GM19468 (cell line): ENCODE measurements at regions not wholly inside any gene's neighbourhood (a gene's known extent, or its start where the extent isn't known, plus 50 kb on each side); places are given as distances from the start of the nearest gene placed in this dataset.

Experiments used
- ATAC-seq: cut with Tn5 transposase; IDR thresholded peaks from one replicate; pipeline ENCODE4 v1.9.1; 2021; ENCODE audit warnings: mild to moderate bottlenecking, moderate library complexity, moderate number of reproducible peaks; ENCODE audit not compliant: unreplicated experiment; ENCODE audit errors: extremely low read depth

DNA sequence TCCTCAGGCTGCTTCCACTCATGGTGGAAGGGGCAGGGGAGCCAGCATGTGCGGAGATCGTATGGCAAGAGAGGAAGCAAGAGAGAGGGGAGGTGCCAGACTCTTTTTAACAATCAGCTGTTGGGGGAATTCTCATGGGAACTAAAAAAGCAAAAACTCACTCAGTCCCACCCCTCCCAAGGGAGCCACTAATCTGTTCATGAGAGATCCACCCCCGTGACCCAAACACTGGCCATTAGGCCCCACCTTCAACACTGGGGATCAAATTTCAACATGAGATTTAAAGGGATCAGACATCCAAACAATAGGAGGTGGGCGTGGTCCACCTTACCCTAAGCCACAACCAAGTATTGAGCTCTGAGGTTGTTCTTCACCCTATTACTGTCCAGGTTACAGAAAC lies 375.1 kb downstream of the GRIN2B start:
- no peak for ATAC-seq

DNA sequence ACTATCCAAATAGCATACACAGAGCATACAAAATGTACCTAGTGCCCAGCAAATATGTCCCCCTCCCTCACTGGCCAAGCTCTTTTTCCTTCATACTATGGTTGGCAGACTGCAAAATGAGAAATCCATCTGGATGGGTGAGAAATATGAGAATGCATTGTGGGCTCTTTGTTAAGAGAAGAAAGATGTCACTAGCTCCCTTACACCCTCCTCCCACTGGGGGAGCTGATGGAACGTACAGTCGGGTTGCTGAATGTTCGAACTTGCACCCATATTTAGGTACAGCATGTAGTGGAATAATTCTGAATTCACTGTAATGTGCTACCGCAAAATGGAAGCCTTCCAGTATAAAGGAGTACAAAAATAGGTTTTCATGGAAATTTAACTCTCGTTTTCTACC lies 377.4 kb downstream of the GRIN2B start:
- no peak for ATAC-seq

DNA sequence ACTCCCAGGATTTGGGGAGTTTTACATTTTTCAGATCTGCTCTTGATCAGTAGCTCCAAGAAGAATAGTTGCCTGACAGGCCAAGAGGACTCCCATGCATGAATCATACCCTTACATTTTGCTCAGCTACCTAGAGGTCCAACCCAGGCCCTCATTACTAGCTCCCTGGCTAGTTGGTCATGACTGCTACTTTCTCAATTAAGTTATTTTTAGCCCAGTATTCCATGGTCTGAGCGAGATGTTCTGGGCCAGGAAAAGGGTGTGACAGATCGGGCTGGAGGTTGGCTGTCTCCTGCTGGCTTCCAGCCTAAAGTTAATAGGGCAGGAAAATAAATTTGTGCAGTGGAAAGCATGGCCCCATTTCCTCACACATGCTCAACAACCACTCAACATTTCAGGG lies 379.2 kb downstream of the GRIN2B start:
- ATAC-seq = no peak

DNA sequence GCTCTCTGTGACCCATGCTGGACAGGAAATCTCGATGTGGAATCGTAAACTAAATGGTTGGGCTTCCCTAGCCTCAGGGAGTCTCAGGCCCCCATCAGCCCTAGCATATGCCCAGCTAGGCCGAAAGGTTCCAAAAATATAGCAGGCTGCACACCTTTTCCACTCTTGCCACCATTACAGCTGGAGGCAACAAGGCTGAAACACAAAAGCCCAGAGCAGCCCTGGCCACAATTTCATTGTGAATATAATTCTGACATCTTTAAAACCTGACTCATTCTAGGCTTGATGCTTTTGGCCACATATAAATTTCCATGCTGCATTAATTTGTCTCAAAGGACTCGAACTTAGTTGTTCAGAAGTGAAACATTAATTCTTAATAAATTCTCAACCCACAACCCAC lies 382.2 kb downstream of the GRIN2B start:
- ATAC-seq = no peak

DNA sequence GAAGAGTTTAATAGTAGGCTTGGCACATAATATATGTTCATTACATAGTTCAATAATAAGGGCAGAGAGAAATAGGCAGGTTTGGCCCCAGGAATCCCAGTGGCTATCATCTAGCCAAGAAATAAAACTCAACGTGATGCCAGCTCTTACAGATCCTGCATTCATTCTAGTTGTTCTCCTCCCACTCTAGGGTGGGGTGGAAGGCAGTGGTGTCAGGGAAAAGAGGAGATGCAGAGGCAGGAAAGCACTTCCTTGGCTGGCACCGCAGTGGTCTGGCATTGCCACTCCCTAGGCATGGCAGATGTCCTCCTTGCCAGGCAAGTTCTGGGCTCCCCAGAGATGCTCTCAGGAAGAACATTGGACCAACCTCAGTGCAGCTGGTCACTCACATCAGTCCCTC lies 383.6 kb downstream of the GRIN2B start:
- ATAC-seq = no peak

DNA sequence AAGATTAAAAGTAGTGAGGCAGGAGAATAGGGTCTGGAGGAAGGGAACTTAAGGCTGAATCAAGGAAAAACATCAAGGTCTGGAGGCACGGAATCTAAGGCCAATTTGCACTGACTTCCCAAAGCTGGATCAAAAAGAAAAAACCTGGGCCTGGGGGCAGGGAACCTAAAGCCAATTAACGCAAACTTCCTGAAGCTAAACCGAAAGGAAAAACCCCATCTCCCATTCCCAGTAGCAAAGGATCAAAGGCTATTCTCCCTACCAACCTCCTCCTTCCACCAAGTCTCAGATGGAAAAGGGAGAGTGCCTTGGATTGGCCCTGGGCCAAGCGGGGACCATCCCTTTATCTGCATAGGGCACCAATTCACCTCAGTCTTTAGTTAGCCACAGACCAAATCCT lies 384.2 kb downstream of the GRIN2B start:
- no peak for ATAC-seq

DNA sequence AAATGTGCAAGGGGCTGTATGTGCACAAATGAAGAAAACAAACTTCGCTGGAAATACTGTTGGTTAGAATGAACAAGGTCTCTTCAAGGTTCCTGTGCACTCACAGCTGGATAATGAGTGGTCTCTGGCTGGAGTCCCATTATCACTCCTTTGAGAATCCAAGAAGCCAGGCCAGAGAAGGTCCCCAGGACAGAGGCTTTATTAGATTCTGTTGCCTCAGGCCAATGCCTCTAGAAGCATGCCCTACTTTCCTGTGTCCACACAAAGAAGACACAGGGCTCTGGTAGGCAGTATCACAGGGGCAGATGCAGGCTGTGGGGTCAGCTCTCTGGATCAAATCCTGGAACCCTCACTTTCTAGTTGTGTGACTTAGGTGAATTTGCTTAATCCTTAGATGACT lies 384.7 kb downstream of the GRIN2B start:
- no peak for ATAC-seq

DNA sequence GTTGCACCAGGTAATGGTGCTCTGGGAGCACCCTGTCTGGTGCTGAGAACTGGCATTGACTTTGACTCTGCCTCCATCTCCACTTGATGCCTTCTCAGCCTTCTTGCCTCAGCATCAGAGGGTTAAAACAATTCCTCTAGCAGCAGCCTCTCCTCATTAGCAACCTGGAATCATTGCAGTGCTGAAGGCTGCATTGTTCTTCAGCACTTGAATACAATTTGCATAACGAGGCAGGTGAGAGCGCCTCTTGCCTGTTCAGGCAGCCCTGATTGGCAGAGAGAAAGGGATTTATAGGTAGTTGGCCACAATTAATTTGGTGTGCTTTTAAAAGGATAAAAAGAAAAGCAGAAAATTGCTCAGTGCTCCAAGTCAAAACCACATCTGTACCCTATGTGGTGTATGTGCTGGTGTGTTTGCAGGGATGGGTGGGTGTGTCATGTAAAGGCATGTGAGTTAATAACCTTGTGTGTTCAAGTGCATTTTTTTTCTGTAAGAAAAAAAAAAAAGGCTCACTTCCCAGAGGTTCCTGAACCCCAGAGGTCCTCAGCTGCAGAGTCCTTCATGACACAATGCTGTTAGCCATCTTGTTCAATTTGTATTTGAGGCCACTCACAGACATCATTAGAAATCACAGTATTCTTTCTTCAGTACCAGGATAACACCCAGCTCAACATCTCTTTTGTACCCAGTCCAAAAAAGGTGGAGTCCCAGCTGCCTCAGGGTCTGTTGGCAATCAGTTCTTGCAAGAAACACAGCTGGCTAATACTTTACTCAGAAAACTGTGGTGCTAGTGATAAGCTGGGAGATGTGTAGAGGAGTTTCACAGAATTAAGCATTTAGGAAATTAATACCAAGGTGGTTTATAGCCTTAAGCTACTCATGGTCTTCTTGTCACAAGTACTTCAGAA lies 385.6 kb downstream of the GRIN2B start:
- no peak for ATAC-seq

DNA sequence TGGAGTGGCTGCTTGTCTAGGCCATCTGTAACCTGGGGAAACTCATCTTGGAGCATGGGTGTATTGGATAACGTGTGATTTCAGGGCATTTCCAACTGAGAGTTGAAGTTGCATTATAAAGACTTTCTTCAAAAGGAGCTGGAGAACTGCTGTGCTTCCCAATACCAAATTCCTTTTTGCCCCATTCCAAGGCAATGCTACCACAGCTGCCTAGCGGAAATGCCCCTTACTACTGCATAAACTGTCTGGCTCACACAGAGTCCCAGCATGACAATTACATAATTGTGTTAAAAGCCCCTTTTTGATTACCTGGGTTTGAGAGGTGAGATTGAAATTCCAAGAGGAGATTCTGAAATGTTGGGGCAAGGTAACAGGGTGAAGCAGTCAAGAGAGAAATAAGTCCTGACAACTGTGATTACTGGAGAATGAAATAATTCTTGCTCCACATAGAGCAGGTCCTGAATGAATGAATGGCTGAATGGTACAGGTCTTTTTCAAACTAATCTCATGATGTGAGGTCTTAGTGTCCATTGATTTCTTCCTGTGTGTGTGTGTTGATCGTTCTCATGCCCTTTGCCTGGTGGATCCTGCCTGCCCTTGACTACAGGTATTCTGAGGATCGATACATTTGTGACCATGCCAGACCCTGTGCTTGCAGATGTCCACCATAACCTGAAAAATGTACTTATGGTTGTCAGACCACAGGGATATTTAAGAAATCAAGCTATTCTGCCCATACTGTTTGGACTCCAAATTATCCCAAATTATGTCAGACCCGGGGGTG lies 386.5 kb downstream of the GRIN2B start:
- no peak for ATAC-seq

DNA sequence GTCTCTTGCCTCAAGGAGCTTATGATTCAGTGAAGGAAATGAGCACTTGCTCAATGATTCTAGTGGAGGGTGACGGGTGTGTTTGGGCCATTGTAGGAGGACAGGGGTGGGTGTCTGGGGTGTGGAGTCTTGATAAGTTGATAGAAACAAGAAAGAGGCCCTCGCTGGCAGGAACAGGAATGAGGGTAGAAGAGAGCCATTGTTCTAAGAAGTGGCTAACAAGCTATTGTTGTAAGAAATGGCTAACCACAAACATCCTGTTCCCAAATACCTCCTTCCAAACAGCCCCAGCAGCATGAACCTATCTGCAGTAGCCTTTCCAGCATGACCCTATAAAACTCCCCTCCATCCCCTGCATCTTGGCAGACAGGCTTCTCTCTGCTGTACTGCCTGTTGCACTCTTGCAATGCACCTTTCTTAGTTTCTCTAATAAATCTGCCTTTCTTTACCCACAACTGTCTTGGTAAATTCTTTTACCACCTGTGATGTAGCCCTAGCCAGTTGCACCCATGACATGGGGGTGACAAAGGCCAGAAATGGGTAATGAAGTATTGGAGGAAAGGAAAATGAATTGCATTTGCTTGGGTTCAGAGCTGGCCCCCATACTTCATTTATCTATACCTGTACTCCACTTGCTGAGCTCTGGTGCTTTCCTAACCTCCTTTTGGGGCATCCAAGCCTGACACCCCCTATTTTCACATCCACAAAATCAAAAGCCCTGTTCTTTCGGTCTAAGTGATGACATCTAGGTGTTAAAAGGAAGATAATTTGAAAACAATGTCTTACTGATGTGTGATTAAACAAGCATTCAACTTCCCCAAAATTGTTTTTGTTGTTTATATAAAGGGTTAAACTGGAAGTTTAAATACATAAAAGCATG lies 389.1 kb downstream of the GRIN2B start:
- no peak for ATAC-seq

DNA sequence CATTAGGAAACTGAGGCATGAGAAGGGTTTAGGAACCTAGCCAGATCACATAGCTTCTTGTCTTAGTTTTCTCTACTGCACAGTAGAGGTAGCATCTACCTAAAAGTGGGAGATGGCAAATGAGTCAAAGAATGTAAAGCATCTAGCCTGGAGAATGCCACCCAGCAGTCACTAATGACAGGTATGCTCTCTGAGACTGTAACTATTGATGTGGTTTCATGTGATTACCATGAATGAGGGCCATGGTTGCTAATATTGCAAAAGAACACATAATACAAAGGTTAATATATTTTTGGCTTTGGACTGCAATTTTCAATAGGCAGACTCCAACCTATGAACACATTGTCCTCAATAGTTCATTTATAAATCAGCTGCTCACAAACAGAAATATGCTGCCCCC lies 389.9 kb downstream of the GRIN2B start:
- ATAC-seq = no peak

DNA sequence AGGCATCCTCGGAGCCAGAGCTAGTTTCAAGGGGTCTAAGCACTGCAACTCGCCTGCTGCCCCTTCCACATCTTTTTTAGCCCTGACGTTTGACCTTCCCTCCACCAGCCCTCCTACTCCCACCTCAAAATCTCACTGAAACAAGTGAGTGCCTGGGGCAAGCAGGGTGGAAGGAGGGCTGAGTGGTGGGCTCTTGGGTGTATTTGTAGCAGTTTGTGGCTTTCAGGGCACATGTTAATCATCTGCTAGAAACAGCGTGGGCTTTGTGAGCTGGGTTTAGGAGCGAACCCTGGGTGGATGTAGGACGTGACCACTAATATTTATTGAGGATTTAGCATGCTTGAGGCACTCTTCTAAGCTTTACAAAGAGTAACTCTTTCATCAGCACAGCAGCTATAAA lies 390.3 kb downstream of the GRIN2B start:
- no peak for ATAC-seq

DNA sequence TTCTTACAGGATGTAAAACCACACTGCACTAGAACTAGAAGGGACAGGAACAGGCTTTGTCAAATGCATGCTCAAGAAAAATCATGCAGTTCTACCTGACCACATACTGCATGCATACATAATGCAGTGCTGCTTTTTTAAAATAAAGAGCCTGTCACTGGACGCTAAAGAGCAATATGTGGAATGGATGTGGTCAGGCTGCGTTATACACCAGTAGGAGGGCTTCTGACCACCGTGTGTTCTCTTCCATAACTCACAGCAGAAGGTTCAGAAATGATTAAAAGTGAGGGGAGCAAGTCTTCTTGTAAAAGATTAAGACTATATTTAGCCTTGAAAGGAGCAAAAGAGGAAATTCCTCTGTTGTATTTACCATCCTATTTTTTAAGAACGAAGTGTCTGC lies 392.0 kb downstream of the EMP1 start:
- ATAC-seq = no peak

DNA sequence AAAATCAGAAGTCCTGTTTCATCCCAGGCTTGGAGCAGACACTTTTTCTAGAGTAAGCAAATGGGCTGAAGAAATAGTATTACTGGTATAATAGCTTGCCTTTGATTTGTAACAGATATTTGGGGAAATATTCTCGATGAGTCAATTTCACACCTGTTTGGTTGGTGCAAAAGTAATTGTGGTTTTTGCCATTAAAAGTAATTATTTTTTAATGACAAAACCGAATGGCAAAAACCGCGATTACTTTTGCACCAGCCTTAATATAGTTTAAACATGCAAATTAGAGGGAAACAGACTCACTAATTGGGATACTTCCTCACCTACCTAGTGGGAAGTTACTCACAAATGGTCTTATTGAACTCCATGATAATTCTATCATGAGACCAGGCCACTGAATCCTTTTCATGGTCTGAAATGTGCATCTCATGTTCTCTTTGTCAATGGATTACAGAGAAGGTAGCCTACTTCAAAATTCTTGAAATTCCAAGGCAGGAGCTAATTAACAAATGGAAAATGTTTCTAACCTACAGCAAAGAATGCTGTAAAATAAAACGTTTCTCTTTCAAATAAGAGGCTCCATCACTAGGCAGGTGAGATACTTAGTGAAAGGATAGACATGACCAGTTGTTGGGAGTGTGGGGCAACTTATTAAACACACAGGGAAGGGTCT lies 391.3 kb downstream of the EMP1 start:
- ATAC-seq = no peak

DNA sequence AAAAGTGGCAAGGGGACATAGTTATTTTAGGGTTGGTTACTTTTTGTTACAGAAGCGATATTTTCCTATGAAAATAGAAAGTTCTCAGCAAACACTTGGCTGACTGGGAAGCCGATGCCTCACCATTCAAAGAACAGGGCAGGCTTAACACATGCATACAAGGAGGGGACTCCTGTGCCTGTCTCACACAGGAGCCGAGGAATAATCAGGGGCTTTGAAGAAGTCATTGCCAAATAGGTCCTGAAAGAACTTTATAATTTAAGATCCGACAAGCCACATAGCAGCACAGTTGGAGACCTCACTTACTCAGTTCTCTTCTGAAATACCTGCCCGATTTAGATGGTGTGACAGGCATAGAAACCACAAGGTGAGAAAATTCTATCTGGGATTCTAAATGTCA lies 389.8 kb downstream of the EMP1 start:
- no peak for ATAC-seq

DNA sequence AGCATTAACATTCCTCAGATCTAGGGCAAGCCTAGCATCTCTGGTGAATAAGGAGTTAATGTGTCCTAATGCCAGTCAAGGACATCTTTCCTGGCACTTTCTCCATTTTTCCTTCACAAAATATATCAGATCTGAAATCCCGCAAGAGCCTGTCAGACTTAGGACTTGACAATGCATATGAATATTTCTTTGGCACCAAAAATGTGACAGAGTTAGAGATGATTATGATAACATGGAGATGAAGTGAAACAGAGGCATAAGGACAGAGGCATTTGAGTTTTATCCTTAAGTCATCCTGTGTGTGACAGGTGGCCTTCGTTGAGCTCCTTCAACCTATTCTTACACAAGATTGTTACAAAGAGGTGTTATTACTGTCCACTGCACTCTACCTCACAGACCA lies 388.0 kb downstream of the EMP1 start:
- ATAC-seq = no peak

DNA sequence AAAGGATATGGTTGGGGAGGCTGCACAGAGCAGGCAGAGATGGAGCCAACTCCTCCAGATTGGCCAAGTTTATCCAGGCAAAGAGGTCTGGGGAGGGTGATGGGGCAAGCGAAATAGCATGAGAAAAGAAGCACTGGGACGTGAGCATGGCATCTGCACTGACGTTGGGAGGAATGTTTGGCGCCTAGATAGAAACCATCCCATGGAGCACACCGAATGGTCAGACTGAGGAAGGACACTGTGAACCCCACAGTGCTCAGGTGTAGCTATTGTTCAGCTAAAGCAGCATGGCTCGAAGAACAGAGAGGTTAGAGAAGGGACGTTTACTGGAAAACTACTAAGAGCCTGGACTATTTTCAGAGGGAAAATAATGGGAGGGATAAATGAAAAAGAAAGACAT lies 387.1 kb downstream of the EMP1 start:
- no peak for ATAC-seq

DNA sequence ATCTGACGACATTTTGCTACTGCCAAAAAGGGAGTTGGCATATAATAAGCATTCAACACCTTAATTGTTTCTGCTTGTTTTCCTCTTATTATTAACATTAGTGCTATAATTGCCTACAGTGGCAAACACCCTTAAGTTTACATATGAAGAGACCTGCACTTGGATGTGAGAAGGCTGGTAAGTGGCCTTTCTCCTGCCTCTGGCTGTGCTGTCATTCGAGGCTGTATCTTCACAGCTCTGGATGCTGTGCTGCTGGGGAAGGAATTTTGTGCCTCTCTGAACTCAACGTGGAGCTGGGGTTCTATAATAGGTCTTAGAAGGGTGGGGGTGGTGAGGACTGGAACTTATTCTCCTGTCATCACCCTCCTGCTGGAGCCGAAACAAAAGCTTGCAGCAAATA lies 385.9 kb downstream of the EMP1 start:
- no peak for ATAC-seq

DNA sequence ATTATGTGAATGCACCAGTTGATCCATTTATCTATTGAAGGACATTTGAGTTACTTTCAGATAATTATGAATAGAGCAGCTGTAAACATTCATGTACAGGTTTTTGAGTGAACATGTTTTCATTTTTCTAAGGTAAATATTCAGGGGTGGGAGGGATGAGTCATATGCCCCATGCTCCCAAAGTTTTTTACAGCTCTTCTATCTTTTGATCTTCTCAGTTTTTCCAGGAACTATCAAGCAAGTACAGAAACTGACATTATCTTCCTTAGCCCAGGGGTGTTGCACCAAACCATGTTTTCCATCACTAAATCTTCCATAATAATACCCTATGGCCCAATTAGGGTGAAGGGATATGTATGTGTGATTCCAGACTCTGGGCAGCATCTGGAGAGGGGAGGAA lies 384.5 kb downstream of the EMP1 start:
- no peak for ATAC-seq

DNA sequence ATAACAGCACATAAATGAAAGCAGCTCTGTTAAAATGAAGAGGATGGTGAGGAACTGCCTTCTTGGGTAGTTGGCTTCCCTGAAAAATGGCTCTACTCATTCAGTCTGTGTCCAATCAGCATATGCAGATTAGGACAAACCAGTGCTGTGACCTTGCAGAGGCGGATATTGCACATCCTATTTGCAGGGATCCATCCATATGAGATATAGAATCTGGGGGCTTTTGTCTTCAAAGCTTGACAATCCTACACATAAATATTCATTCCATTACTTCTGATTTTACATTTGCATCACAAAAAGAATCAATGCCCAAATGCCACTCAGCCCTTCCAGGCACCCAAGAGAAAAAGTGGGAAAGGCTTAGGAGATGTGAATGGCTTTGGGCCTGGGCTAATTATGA lies 383.7 kb downstream of the EMP1 start:
- no peak for ATAC-seq
